HCT116 (cell line): ENCODE measurements at regions not wholly inside any gene's neighbourhood (a gene's known extent, or its start where the extent isn't known, plus 50 kb on each side); places are given as distances from the start of the nearest gene placed in this dataset.
"Not testable (repeated sequence)": the region's sequence is repeated elsewhere in the genome, so short reads cannot be mapped to it uniquely, and the experiment has no call there.

ENCODE experiments used
- ATAC-seq: fragments of 200-7000 bp; cut with Tn5 transposase; 2 replicates; pipeline ENCODE4 v1.9.1; 2020; ENCODE audit warnings: mild to moderate bottlenecking, moderate library complexity
- BruUV-seq: library from RNA; stranded (reverse); fragments of 400-500 nt; replicated peaks from 2 replicates; lab custom pipeline; 2021; lab: Mats Ljungman, UMichigan
- CTCF ChIA-PET: fragments of 300-600 bp; sonication (Branson Sonifier 250); formaldehyde crosslinking; loops from one replicate; lab custom pipeline; 2021; ENCODE audit warnings: antibody characterized with exemption; lab: Charles Lee
- POLR2A ChIA-PET: fragments of 300-600, 350-600 bp; sonication (Branson Sonifier 250); formaldehyde crosslinking; loops from one replicate; lab custom pipeline; 2021; ENCODE audit warnings: antibody characterized with exemption; lab: Charles Lee
- RAD21 ChIA-PET, 2 experiments: fragments of 300-600 bp; sonication (Branson Sonifier 250); formaldehyde crosslinking; loops; one replicate each; lab custom pipeline; 2023; ENCODE audit warnings: low total read pairs in 2 of 2; ENCODE audit not compliant: uncharacterized antibody in 2 of 2, unreplicated experiment in 2 of 2, low non-redundant PET in 1 of 2; lab: Charles Lee
- DNase-seq: peaks from one replicate; pipeline ENCODE4 v3.0.0-alpha.2; 2010; ENCODE audit warnings: low read depth, low spot score
- H2AFZ ChIP-seq: fragments of 200-600 bp; shearing (Covaris generic), sonication (generic); 2 replicates; pipeline ENCODE4 v1.6.1; 2017; ENCODE audit warnings: low read depth, mixed run types, mixed read lengths, antibody characterized with exemption, low read length; ENCODE audit not compliant: poor library complexity, severe bottlenecking
- H3K27ac ChIP-seq: 2 replicates; pipeline ENCODE4 v1.5.1; 2012; ENCODE audit warnings: low read depth, low read length
- H3K27me3 ChIP-seq: fragments of 200-600 bp; sonication (generic); 2 replicates; pipeline ENCODE4 v1.6.1; 2016; ENCODE audit warnings: mixed run types, low read length, mixed read lengths; ENCODE audit not compliant: insufficient read depth
- H3K36me3 ChIP-seq, 2 experiments: fragments of 200-500 bp in 1 of 2; fragments of 200-600 bp in 1 of 2; sonication (Bioruptor generic) in 1 of 2; sonication (generic) in 1 of 2; 2 replicates each; pipeline versions ENCODE4 v1.5.1 to v1.6.1; 2014 to 2016; ENCODE audit warnings: low read length in 2 of 2, inconsistent platforms in 1 of 2, mixed read lengths in 1 of 2, mixed run types in 1 of 2; ENCODE audit not compliant: insufficient read depth in 2 of 2, control insufficient read depth in 1 of 2
- H3K4me1 ChIP-seq, 2 experiments: fragments of 200-600 bp in 1 of 2; sonication (generic) in 1 of 2; 2 replicates each; pipeline versions ENCODE4 v1.5.1 to v1.6.1; 2012 to 2017; ENCODE audit warnings: low read length in 2 of 2, inconsistent platforms in 1 of 2, mild to moderate bottlenecking in 1 of 2, mixed read lengths in 1 of 2, mixed run types in 1 of 2, moderate library complexity in 1 of 2; ENCODE audit not compliant: insufficient read depth in 2 of 2, control insufficient read depth in 1 of 2
- H3K4me2 ChIP-seq: fragments of 200-600 bp; sonication (generic); 2 replicates; pipeline ENCODE4 v1.6.1; 2017; ENCODE audit warnings: mixed run types, low read length, mixed read lengths
- H3K4me3 ChIP-seq, 2 experiments: fragments of 200-600 bp in 1 of 2; sonication (generic) in 1 of 2; replicated peaks in 1 of 2; 2 replicates each; pipeline ENCODE4 v1.5.1; 2011 to 2016; ENCODE audit warnings: low read length in 2 of 2, control low read depth in 1 of 2, low read depth in 1 of 2, mild to moderate bottlenecking in 1 of 2, mixed read lengths in 1 of 2, mixed run types in 1 of 2
- H3K79me2 ChIP-seq: fragments of 200-600 bp; sonication (generic); 2 replicates; pipeline ENCODE4 v1.6.1; 2017; ENCODE audit warnings: mild to moderate bottlenecking, mixed run types, low read length, moderate library complexity, mixed read lengths; ENCODE audit not compliant: insufficient read depth
- H3K9ac ChIP-seq: fragments of 200-600 bp; sonication (generic); 2 replicates; pipeline ENCODE4 v1.6.1; 2016; ENCODE audit warnings: low read length, mixed read lengths
- H3K9me2 ChIP-seq: fragments of 200-600 bp; sonication (generic), shearing (Covaris generic); 2 replicates; pipeline ENCODE4 v1.6.1; 2017; ENCODE audit warnings: mixed run types, mild to moderate bottlenecking, moderate library complexity; ENCODE audit not compliant: insufficient read depth
- H3K9me3 ChIP-seq, 2 experiments: fragments of 200-500 bp in 1 of 2; fragments of 200-600 bp in 1 of 2; sonication (Bioruptor generic) in 1 of 2; sonication (generic) in 1 of 2; 2 replicates each; pipeline ENCODE4 v1.6.1; 2014 to 2017; ENCODE audit warnings: low read length in 2 of 2, mixed read lengths in 2 of 2, inconsistent platforms in 1 of 2, low read depth in 1 of 2, mild to moderate bottlenecking in 1 of 2, mixed run types in 1 of 2, moderate library complexity in 1 of 2; ENCODE audit not compliant: control insufficient read depth in 1 of 2, insufficient read depth in 1 of 2
- H4K20me1 ChIP-seq: fragments of 200-600 bp; sonication (generic), shearing (Covaris generic); 2 replicates; pipeline ENCODE4 v1.6.1; 2017; ENCODE audit warnings: mixed run types, mild to moderate bottlenecking, moderate library complexity; ENCODE audit not compliant: insufficient read depth
- CEBPB ChIP-seq: IDR thresholded peaks from 2 replicates; pipeline ENCODE4 v1.6.1; 2012; ENCODE audit warnings: low read depth
- FOSL1 ChIP-seq: IDR thresholded peaks from 2 replicates; pipeline ENCODE4 v1.6.1; 2012; ENCODE audit warnings: low read depth
- intact Hi-C: fragments of 100-400 bp; cut with micrococcal nuclease; formaldehyde crosslinking; loops from 2 replicates; pipeline ENCODE4 v1.10.0; 2022

GRCh38 chr1:148366136-148366753, 116.9 kb downstream of the PPIAL4G start:
- CTCF ChIA-PET, DNase-seq, ATAC-seq, H3K79me2 ChIP-seq, H3K27ac ChIP-seq, H3K36me3 ChIP-seq, H3K9me3 ChIP-seq, H3K9ac ChIP-seq, RAD21 ChIA-PET, H3K4me3 ChIP-seq, H3K9me2 ChIP-seq, intact Hi-C loops, H4K20me1 ChIP-seq, H2AFZ ChIP-seq, BruUV-seq, H3K27me3 ChIP-seq: not testable (repeated sequence)
- 0 out of 2 replicates have a peak, but pooled peaks have one; percentile 59 for TF ChIP-seq CEBPB
- TF ChIP-seq FOSL1, result 0 out of 2 replicates have a peak, but pooled peaks have one; percentile 12
- Histone ChIP-seq H3K4me1 (peaks cover 7 to 42% of the 10 kb centered on the region in 2 experiments), H3K4me2 (peak overlapping the region; percentile 6; the same call in 1 of the 2 replicates)
- POLR2A ChIA-PET, result interaction anchor here (0.8 to 1.5 kb wide), 3 partner anchors 32 to 156 kb away, joined by 3 to 5 read pairs (median 4); no protein-coding TSS in a partner anchor

DNA sequence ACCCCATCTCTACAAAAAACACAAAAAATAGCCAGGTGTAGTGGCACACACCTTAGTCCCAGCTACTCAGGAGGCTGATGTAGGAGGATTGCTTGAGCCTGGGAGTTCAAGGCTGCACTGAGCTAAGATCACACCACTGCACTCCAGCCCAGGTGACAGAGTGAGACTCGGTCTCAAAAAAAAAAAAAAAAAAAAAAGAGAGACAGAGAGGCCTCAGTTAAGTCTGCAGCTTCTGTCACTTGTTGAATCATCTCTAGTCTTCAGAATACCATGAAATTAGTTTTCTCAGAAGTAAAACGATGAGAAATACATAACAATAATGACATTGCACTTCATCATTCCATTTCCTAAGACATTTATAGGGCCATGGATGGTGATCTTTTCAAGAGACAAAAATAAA, 118.0 kb downstream of the PPIAL4G start:
- RAD21 ChIA-PET, ATAC-seq, H3K9ac ChIP-seq, BruUV-seq, DNase-seq, H3K79me2 ChIP-seq, H2AFZ ChIP-seq, CTCF ChIA-PET, H3K27me3 ChIP-seq, H3K36me3 ChIP-seq, H3K9me2 ChIP-seq, H4K20me1 ChIP-seq, H3K4me2 ChIP-seq, H3K27ac ChIP-seq, H3K9me3 ChIP-seq, H3K4me3 ChIP-seq, intact Hi-C loops: not testable (repeated sequence)
- peaks cover 9 to 50% of the 10 kb centered on the region in 2 experiments for H3K4me1 ChIP-seq
- POLR2A ChIA-PET, result interaction anchor here (1.5 to 2.2 kb wide), 2 partner anchors 31 to 102 kb away, joined by 5 to 7 read pairs; no protein-coding TSS in a partner anchor

GRCh38 chr1:148363979-148364378, 119.1 kb downstream of the PPIAL4G start:
- H3K9ac ChIP-seq, H3K4me3 ChIP-seq, DNase-seq, ATAC-seq, H3K36me3 ChIP-seq, H3K27me3 ChIP-seq, RAD21 ChIA-PET, H3K27ac ChIP-seq, H4K20me1 ChIP-seq, H3K9me3 ChIP-seq, H3K4me2 ChIP-seq, H3K9me2 ChIP-seq, BruUV-seq, H3K79me2 ChIP-seq: not testable (repeated sequence)
- intact Hi-C loops, result loop anchor here (2.0 kb wide), 1 partner anchor 29 kb away; no protein-coding TSS in a partner anchor
- CTCF ChIA-PET, result interaction anchor here (0.9 kb wide), 1 partner anchor 9 kb away, joined by 5 read pairs; no protein-coding TSS in a partner anchor
- peak overlapping the region; percentile 54 for H2AFZ ChIP-seq
- peaks cover 9 to 50% of the 10 kb centered on the region in 2 experiments for H3K4me1 ChIP-seq
- POLR2A ChIA-PET, result interaction anchor here (0.9 to 2.2 kb wide), 5 partner anchors 10 to 100 kb away, joined by 3 to 7 read pairs (median 5); no protein-coding TSS in a partner anchor
